Midbrain (tissue), 1 donor: ENCODE measurements at regions not wholly inside any gene's neighbourhood (a gene's known extent, or its start where the extent isn't known, plus 50 kb on each side); places are given as distances from the start of the nearest gene placed in this dataset.
A peak's percentile ranks its signal among the peaks of the same experiment; 100 is the strongest.

ENCODE experiments used
- DNase-seq: peaks from one replicate; lab custom pipeline; 2025; lab: John Stamatoyannopoulos, UW

DNA sequence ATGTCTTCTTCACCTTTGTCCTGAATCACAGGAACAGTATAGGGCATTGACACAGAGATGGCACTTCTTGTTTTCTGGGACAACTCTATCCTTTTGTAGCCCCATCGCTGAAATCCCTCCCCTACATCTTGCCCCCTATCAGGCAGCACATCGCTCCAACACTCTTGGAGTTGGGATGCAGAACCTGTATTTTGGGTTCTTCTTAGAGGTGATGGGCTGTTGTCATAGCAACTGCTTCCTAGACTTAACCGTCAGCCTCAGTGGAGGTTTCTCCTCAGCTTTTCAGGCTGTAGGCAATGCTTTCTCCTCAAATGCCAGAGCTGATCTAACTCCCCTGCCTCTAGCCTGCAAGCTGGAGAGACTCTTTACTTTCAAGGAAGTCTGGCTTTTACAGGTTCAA, 99.9 kb upstream of the SPRED2 start:
- DNase-seq: no peak

- DNase-seq: no peak
Measured at GRCh38 chr2:65530547-65531320, 98.3 kb upstream of the SPRED2 start.

DNA sequence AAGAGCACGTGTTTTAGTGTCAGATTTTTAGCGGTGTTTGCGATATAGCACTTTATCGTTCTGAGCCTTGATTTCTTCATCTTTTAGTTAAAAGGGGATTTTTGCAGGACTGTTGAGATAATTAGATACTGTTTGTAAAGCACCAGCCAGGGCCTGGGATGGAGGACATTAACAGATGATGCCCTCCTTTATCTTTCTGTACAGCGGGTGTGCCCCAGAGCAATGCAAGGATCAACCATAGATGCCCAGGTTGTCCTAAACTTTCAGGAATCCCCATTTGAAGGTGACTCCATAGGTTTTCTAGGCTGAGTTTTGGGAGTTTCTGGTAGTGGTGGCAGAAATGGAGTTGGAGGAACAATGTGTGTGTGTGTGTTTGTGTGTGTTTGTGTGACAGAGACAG, 97.0 kb upstream of the SPRED2 start:
- no peak for DNase-seq

DNA sequence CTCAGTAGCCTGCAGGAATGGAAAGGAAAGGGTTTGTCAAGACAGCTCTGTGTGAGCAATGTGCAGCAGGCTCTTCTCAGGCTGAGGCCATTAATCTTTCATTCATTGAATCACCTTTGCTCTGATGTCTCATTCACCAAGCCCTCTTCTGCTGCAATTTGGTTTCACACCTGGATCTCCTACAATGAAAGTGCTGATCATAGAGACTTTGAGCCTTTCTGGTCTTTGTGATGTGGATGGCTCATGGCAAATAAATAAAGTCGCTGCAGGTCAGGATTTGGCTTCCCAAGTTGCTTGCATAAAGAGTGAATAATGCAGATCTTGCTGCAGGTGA, 95.8 kb upstream of the SPRED2 start:
- DNase-seq: no peak

- no peak for DNase-seq
Measured at GRCh38 chr2:65527451-65528240, 95.2 kb upstream of the SPRED2 start.

DNA sequence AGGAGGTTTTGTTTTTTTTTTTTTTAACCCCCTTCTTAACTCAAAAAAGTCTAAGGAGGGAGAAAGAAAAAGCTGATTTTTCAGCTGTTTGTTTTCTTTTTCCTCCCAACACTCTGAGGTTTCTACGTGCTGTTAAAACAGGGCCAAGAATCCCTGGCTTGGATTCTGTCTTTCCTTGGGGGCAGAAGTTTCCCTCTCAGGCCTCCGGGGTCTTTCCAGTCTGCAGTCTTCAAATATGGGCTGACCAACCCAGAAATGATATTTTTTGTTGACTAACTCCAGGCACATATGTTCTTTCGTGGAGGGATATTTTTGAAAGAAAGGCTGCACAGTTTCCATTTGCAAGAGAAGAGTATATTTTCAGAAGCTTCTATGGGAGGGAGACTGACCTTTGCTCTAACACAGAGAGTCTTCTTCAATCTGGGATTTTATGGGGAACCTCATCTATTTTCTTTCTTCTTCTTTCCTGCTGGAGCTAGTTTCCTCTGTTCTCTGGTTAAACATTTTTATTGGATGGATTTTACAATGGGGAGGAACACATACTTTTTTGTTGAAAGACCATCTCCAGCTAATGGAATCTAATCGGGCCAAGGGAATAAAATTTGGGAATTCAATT, 93.3 kb upstream of the SPRED2 start:
- no peak for DNase-seq

- DNase-seq: no peak
Measured at GRCh38 chr2:65522922-65523321, 90.5 kb upstream of the SPRED2 start.

DNA sequence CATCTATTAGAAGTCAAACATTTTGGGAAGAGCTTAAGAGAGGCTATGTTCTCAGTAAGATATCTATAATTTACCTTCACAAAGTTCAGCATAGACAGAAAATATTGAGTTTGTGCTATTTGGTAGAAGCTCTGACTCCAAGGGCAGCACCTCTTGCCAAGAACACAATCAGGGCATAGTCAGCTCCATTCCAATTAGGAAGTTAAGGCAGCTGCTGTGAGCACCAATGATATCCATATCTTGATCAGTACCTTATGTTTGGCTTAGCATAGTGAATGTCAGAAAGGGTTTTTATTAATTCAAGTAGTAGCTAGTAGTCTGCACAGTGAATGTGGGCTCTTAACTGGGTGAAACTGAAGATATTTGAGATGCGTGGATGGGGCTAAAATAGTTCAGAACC, 86.4 kb upstream of the SPRED2 start:
- no peak for DNase-seq

DNA sequence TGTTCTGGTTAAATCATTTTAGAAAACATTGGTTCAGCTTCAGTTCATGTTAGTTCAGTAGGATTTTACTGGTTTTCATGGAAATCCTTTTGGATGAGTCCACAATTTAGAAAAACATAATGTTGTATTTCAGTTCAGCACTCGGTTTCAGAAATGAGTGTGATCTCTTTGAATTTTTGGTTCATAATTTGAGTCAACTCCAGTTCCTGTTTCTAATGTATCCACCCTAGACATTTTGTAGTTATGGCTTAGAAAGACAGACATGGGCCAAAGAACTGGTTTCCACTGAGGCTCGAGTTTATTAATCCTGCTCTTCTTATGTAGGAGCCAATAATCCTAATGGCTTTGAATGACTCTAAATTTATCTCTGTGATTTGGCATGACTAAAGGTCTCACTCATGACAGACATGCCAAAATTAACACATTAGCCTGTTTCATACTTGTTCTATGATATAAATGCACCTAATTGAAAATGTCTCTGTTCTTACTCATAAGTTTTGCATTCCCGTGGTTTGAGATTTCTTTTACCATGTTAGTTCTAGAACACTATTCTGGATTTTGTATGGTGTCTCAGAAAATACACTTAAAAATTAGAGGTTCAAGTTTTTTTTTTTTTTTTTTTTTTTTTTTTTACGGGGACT, 82.3 kb upstream of the SPRED2 start:
- DNase-seq: no peak

GRCh38 chr2:65512783-65513182, 80.4 kb upstream of the SPRED2 start:
- no peak for DNase-seq

DNA sequence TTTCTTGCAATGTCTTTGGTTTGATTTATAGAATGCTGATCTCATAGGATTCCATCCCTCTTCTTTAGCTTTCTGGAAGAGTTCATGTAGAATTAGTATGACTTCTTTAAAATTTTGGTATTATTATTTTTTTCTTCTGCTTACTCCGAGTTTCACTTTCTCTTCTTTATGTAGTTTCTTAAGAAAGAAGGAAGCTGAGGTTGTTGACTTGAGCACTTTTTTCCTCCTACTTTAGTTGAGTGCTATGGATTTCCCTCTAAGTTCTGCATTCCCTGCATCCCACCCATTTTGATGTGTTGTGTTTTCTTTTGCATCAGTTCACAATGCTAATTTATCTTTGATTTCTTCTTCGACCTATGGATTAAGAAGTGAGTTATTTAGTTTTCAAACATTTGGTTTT, 78.9 kb upstream of the SPRED2 start:
- no peak for DNase-seq

DNA sequence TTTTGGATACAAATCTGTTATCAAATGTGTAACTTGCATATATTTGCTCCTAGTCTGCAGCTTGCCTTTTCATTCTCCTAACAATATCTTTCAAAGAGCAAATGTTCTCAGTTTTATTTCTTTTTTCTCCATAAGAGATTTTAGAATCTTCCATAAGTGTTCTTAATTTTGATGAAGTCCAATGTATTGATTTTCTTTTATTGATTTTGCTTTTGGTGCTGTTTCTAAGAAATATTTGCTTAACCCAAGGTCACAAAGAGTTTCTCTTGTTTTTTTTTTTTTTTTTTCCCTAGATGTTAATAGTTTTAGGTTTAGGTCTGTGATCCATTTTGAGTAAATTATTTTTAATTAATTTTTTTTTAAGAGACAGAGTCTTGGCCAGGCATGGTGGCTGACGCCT, 75.8 kb upstream of the SPRED2 start:
- no peak for DNase-seq

DNA sequence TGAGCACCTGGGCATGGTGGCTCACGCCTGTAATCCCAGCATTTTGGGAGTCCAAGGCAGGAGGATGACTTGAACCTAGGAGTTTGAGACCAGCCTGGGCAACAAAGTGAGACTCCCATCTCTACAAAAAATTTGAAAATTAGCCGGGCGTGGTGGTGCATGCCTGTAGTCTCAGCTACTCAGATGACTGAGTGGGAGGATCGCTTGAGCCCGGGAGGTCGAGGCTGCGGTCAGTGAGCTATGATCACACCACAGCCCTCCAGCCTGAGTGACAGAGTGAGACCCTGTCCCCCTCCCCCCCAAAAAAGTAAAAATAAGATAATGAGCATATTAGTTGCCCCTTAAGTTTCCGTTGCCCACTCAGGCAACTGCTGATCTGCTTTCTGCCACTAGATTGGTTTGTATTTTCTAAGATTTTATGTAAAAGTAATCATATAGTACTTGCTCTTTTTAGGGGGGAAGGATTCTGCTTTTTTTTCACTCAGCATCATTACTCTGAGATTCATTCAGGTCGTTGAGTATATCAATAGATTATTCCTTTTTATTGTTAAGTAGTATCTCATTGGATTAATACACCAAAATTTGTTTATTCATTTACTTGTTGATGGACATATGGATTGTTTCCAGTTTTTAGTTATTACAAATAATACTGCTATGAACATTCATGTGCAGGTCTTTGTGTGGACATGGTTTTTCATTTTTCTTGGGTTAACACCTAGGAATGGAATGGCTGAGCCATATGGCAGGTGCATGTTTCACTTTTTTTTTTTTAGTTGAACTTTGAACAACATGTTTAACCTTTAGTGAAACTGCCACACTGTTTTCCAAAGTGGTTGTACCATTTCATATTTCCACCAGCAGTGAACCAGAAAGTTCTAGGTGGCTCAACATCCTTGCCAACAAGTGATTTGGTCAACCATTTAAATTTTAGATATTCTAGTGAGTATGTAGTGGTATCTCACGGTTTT, 75.0 kb upstream of the SPRED2 start:
- DNase-seq: no peak

DNA sequence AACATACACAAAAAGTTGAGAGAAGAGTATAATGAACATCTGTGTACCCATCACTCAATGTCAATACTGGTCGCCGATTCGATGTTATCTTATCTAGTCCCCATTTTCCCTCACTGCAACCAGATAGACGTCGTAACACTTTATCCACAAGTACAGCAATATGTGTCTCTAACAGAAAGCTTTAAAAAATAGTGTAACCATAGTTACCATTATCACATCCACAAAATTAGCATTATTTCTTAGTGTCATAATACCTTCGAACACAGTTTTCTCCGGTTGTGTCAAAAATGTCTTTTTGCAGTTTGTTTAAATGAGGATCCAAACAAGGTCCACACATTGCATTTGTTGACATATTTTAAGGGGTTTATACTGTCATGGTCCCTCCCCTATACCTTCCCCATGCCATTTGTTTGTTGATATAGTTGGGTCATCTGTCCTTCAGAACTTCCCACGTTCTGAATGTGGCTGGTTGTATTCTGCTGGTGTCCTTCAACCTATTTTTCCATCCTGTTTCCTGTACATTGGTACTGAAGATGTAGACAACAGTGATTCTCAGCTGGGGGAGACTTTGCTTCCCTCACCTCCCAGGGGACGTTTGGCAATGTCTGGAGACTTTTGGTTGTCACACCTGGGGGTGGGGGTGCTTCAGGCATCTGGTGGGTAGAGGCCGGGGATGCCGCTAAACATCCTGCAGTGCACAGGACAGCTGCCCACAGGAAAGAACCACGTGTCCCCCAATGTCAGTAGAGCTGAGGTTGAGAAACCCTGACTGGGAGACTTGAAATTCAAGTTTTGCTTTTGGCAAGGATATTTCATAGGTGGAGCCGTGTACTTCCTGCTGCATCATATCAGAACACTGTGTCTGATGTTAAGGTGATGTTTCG, 72.7 kb upstream of the SPRED2 start:
- DNase-seq: no peak

GRCh38 chr2:65504201-65504600, 71.8 kb upstream of the SPRED2 start:
- DNase-seq: peak; percentile 29

DNA sequence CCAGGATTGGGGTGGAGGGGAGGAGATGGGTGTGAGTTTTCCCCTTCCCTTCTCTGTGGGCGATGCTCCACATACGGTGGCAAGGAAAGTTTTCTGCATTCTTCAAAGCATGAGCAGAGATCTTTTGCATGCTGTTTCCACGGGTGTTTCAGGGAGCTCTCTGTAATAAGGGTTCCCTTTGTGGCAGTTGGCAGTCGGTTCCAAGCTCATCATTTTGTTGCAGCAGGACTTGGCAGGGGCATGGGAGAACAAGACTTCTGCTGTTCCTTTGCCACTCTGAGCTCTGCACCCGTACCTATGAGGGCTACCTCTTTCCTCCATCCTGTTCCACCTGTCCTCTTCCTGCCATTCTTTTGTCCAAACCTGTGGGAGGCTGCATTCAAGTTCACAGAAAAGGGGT, 71.3 kb upstream of the SPRED2 start:
- DNase-seq: peak; percentile 38

DNA sequence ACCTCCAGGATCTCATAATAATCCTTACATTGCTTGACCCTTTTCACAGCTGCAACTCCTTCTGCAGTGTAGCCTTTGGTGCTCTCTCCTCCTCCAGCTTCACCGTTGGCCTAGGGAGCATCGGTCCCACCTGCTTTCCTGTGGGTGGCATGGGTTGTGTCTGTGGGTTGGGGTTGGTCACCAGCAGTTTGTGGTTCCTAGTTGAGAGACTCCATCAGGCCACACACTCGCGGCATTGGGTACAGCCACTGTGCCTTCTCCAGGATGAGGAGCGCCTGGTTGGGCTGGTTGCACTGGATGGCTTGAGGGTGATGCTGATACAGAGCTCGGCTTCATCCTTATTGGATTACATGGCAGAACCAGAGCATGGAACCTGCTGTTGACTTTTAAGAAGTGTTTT, 69.4 kb upstream of the SPRED2 start:
- no peak for DNase-seq

DNA sequence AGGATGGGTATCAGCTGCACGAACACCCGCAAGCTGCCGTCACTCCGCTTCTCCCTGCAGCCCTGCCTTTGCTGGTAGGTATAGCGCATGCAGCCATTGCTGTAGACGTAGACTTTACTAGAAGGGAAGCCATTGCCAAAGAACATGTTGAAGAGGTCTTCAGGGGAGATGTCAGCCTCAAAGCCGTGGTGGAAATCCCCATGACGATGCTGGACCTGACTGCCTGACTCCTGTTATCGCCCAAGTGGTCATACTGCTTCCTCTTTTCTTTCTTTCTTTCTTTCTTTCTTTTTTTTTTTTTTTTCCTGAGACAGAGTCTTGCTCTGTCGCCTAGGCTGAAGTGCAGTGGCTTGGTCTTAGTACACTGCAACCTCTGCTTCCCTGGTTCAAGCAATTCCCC, 68.7 kb upstream of the SPRED2 start:
- DNase-seq: no peak

DNA sequence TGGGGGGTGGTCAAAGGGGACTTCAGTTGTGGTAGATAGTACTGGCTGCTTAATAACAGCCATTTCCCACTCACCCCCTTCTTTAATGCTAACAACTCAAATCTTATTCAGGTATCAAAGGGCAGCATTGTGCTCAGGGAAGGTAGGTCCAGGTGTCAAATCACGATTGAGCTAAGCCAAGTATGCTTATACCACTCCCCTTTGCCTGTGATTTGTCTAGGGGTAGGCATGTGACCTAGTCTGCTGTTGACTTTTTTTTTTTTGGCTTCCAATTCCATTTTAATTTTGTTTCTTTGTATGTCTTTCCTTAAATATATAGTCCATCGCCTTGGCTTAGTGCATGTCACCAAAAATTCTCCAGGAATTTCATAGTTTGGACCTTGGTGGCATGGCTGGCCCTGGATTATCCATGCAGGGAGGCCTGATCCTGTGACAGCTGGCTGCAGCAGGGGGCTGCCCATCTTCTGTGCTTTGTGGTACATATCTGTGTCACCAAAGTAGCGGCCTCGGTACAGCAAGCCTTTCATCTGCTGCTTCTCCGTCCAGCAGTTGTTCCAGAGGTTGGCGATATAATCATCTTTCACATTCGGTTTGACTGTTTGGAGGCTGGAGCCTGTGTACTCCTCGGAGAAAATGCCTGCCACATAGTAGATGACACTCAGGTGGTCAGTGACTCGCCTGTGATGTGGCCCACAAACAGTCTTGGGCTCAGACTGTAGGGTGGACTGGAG, 68.1 kb upstream of the SPRED2 start:
- DNase-seq: no peak

DNA sequence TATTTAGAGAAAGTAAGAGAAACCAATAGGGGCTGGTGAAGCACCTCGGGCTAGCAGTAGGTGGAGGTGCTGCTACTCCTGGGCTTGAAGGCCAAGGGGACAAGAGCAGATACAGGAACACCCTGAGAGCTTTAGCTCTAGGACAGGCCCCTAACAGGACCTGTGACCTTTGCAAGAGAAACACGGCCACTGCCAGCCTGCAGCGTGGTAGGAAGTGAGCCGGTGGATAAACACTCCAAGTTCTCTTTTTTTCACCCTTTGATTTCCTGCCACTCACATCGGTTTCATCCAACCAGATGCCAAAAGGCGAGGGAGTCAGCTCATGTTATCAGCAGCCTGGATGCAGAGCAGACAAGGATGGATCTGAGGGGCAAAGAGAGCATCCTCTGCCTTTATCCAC, 66.8 kb upstream of the SPRED2 start:
- no peak for DNase-seq
